Fibroblast of villous mesenchyme (primary cell): ENCODE measurements at regions not wholly inside any gene's neighbourhood (a gene's known extent, or its start where the extent isn't known, plus 50 kb on each side); places are given as distances from the start of the nearest gene placed in this dataset.

Experiments
- DNase-seq: peaks from one replicate; pipeline ENCODE4 v3.0.0-alpha.2; 2010; ENCODE audit warnings: low read depth
- H3K4me3 ChIP-seq: 2 replicates; pipeline ENCODE4 v1.5.1; 2011; ENCODE audit warnings: low read depth, mild to moderate bottlenecking, low read length
- TF ChIP-seq, protein P1 (sequence below): IDR thresholded peaks from 2 replicates; pipeline ENCODE4 v1.5.1; 2012; ENCODE audit warnings: low read depth, mild to moderate bottlenecking, low read length; ENCODE audit not compliant: insufficient read depth

DNA sequence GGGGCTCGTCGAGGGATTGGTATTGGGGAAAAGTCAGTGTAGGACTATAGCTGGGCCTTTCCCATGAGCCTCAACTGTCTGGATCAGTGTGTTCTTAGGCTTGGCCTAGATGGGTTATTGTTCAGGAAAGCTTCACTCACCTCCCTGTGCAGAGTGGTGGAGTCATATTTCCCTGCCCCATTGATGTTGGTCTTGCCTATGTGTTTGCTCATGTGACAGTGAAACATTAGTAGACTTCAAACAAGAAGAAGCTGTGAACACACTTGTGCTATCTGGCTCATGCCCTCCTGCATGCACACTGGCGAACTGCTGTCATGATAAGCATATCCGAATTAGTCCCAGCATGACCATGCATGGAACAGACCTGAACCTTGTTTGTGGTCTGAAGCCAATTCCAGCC, 171.1 kb downstream of the DHX35 start:
- DNase-seq, result no peak
- H3K4me3 ChIP-seq, result no peak overlapping the region
- TF ChIP-seq, protein P1, sequence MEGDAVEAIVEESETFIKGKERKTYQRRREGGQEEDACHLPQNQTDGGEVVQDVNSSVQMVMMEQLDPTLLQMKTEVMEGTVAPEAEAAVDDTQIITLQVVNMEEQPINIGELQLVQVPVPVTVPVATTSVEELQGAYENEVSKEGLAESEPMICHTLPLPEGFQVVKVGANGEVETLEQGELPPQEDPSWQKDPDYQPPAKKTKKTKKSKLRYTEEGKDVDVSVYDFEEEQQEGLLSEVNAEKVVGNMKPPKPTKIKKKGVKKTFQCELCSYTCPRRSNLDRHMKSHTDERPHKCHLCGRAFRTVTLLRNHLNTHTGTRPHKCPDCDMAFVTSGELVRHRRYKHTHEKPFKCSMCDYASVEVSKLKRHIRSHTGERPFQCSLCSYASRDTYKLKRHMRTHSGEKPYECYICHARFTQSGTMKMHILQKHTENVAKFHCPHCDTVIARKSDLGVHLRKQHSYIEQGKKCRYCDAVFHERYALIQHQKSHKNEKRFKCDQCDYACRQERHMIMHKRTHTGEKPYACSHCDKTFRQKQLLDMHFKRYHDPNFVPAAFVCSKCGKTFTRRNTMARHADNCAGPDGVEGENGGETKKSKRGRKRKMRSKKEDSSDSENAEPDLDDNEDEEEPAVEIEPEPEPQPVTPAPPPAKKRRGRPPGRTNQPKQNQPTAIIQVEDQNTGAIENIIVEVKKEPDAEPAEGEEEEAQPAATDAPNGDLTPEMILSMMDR, result no peak

DNA sequence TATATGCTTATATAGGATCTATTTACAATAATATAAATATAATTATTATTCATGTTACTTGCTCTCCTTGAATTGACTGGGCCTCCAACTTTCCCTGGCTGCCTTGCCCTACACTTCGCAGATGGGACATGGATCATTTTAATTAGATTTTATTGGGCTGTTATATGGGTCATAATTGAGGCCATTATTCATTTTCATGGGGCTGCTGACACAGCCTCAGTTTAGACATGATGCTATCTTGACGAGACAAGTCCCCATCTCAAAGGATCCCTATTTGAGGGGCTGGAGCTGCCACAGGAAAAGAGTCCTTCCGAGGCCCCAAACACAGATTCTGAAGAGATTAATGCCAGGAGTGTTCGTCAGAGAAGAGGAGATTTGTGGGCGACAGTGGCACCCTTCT, 170.4 kb downstream of the DHX35 start:
- no peak for DNase-seq
- H3K4me3 ChIP-seq, result no peak overlapping the region
- TF ChIP-seq, protein P1, result no peak

DNA sequence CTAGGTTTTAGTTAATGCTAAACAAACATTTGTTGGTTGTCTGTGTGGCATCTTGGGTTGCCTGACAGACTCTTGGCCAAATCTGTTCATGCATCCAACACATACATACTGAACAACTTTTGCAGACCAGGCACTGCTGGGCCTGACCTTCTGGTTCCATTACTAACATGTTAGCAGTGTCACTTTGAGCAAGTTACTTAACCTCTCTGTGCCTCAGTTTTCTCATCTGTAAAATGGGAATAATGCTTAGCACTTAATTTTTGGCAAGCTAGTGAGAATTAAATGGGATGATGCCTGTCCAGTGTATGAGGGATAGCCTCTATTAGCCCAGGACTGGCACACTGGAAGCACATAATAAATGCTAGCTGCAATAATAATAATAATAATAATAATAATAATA, 169.9 kb downstream of the DHX35 start:
- TF ChIP-seq, protein P1, result no peak
- H3K4me3 ChIP-seq, result no peak overlapping the region
- DNase-seq, result no peak

DNA sequence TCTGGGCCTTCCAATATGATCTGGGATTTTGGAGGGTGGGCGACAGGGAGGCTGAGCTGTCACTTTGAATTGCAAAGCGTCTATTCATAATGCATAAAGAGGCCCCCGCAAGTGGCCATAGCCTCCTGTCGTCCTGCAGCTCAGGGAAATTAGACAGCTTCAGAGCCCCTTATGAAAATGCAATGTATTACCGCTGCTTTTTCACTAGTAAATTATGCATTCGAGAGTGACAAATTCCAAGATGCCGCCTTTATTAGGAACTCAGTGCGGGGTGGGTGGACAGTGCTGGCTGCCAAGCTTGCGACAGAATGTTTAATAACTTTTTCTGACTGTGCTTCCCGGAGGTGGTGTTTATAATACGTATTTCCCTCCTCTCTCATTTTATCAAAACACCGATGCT, 168.5 kb downstream of the DHX35 start:
- H3K4me3 ChIP-seq, result no peak overlapping the region
- TF ChIP-seq, protein P1, result no peak
- DNase-seq, result no peak

DNA sequence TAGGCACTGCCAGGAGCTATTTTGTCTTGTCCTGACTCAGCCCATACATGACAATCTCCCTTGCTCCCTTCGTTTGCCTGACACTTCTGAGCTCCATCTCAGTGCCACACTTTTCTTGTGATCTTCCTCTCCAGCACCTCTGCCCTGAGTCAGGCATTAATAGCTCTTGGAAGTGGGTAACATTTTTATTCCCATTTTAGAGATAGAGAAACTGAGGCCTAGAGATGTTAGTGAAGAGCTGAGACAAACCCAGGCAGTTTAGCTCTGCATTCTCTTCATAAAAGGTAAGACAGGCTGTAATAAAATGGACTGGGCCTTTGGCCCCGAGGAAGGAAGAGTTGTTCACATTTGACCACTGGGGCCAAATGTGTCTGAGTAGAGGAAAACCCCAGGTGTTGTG, 167.4 kb downstream of the DHX35 start:
- TF ChIP-seq, protein P1, result no peak
- no peak for DNase-seq
- no peak overlapping the region for H3K4me3 ChIP-seq

- H3K4me3 ChIP-seq, result no peak overlapping the region
- no peak for DNase-seq
- TF ChIP-seq, protein P1, result no peak
Measured at GRCh38 chr20:39124064-39124463, 161.9 kb downstream of the DHX35 start.

GRCh38 chr20:39123185-39123557, 161.0 kb downstream of the DHX35 start:
- H3K4me3 ChIP-seq, result no peak overlapping the region
- DNase-seq, result no peak
- TF ChIP-seq, protein P1, result no peak
